ENCODE measurements at regions not wholly inside any gene's neighbourhood (a gene's known extent, or its start where the extent isn't known, plus 50 kb on each side); places are given as distances from the start of the nearest gene placed in this dataset.

GRCh38 chr12:74379114-74379513 lies 158.5 kb upstream of the ATXN7L3B start:
- TF ChIP-seq CTCF (IDR thresholded peaks at IDR 0.05) (no peak), POLR2A (IDR thresholded peaks at IDR 0.05) (no peak)
